ENCODE measurements at regions not wholly inside any gene's neighbourhood (a gene's known extent, or its start where the extent isn't known, plus 50 kb on each side); places are given as distances from the start of the nearest gene placed in this dataset.

DNA sequence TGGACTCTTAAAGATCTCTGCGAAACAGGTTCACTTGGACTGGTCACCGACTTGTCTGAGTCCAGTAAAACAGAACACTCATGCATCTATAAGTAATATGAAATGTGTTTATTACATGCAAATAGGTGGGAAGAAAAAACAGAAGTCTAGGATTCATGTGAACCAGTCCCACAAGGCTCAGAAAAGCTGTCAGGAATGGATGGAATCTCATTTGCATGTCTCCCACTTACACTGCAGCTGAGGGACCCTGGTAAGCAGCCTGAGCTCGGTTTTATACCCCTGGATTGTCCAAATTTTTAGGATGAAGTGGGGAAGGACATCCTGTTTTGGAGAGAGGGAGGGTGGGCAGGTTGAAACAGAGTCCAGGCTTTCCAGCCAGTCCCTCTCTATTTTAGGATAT lies 1545.1 kb upstream of the PCDH20 start:
- DNase-seq: no peak

DNA sequence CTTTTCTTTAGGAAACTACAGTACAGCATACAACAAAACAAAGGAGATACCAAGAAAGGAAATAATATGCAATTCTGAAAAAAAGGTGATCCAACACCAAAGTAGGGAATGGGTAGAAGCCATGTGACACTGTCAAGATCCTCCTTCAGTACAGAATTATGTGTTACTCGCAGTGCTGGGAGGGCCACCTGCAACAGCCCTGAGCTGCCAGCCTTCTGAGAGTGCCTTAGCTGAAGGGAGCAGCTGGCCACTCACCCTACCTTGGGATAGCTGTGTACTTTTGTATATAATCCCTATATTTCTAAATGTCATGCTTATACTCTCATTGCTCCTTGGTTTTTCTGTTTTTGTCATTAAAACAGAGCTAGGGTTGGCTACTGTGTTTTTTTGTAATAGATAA lies 1518.2 kb upstream of the PCDH20 start:
- DNase-seq: no peak

- no peak for DNase-seq
These were observed 1516.7 kb upstream of the PCDH20 start for GRCh38 chr13:62932256-62932883.

DNA sequence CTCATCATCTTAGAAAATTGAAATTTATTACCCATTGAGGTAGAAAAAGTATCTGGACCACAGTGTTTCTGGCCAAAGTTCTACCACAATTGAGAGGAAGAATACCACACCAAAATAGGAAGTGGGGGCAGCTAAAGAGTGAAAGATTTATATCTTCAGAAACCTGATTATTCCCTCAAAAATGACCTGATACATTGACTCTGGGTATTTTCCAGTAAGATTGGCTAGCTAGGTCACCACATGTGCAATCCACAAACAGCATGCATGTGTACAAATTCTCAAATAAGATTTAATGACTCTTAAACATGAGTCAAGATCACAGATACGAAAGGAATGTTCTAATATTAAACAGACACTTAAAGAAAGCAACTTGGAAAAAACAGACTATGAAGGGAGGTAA lies 1516.2 kb upstream of the PCDH20 start:
- DNase-seq: no peak

DNA sequence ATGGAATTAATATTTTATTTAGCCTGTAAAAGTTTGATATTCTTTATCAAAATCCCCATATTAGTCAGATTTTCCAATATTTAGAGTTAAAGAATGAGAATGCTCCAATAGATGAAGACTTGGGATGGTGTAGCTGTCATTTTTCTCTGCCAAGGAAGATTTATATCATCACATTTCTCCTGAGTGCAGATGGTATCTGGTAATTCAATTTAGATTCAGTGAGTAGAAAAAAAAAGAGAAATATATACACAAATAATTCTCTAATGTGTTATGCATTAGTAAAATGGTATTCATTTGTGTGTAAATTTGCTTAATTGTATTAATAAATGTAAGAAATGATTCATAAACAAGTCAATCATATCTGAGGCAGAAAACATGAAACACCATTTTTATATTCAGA lies 1508.7 kb upstream of the PCDH20 start:
- no peak for DNase-seq

DNA sequence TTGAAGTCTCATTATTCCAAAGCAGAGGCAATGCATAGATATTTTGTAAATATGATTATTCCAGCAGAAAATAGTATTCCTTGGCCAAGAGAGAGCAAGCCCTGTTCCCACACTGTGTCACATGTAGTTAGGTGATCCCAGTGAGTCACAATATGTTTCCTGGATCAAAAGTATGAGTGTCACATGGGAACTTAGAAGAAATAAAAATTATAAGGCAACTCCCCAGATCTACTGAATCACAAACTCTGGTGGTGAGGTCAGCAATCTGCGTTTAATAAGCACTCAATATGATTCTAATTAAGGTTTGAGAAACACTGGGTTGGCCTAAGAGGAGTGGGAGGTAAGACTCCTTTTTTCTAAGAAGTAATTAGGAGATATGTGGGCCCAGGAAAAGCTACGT lies 1504.5 kb upstream of the PCDH20 start:
- DNase-seq: no peak

DNA sequence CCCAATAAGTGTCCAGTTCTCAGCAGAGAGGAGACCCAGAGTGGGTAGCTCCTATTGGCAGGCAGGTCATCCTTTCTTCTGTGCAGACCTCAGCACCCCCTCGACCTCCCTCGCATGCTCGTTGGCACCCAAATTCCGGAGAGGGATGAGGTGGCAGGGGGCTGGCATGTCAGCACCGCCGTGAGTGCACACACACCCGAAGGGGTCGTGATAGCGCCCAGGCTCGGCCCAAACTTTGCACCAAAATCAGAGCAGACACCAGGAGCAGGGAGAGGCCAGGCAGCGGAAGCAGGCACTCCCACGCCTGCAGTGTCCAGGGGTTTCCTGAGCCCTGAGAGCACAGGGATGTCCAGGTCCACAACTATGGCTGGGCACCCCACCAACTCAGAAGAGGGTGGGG lies 1503.8 kb upstream of the PCDH20 start:
- no peak for DNase-seq

- no peak for DNase-seq
These were observed 1495.0 kb upstream of the PCDH20 start for GRCh38 chr13:62910541-62911060.

GRCh38 chr13:62908321-62908720 lies 1492.7 kb upstream of the PCDH20 start:
- DNase-seq: no peak

DNA sequence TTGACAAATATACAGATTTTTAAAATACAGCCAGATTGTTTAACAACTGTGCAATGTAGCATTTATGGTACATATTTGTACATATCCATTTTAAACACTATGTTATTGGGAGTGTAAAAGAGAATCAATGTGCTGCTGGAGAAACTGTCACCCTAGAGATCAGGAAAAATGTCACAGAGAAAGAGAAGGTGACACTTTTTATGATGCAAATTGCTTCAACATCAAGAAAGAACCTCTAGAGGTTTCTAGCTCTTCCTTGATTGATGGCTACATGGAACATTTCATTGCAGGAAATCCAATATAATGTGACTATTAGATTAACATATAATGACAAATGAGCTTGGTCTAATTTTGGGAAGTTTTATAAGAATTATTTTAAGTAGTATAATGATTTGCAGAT lies 1491.2 kb upstream of the PCDH20 start:
- DNase-seq: no peak

DNA sequence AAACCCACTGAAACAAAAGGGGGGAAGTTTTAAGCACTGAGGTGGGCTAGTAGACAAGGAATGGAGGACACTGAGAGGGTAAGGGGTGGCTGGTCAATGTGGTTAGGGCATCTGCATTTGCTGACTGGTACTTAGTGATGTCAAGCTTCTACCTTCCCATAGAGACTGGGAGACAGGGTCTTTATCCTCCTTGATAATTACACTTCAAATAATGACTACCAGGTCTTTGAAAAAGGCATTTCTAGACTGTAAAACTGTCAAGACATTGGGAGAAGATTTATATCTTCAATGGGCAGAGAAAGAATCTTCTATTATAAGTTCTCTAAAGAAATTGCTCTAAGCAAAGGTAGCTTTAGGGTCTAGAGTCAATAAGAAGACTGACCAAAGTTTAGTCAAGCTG lies 1490.8 kb upstream of the PCDH20 start:
- no peak for DNase-seq

GRCh38 chr13:62887046-62887445 lies 1471.4 kb upstream of the PCDH20 start:
- DNase-seq: no peak

DNA sequence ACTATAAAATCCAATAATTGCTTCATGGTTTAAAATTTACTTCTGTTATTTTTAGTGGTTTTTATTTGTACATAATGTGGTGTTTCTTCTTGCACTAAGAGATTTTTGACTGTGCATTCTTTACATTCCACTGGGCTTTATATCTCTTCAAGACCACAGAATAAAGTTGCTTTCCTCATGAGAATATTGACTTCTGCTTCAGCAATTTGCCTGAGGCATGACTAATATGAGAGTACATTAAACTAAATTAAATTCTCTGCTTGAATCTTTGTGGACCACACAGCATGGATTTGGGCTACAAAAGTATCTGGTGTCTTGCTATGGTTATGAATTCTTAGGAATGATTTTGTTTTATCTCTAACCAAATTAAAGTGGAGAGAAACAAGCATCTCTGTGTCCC lies 1463.4 kb upstream of the PCDH20 start:
- DNase-seq: no peak

GRCh38 chr13:62875118-62875640 lies 1459.5 kb upstream of the PCDH20 start:
- no peak for DNase-seq

- DNase-seq: no peak
These were observed 1434.7 kb upstream of the PCDH20 start for GRCh38 chr13:62850331-62850730.

DNA sequence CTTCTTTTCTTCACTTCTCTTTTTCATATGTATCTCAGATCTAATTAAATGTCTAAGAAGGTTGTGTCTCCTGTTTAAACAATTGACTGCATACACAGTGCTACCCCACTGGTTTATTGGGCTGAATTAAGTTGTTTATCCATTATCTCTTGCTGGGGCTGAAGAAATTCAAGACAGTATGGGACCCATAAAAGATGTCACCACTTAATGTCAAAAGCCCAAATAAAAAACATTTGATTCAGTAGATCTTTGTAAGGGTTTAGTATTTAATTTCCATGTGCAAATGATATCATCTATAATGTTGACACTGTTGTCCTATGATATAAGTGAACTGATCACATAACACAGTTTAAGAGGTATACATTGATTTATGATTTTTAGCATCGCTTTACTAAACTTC lies 1431.9 kb upstream of the PCDH20 start:
- DNase-seq: no peak

DNA sequence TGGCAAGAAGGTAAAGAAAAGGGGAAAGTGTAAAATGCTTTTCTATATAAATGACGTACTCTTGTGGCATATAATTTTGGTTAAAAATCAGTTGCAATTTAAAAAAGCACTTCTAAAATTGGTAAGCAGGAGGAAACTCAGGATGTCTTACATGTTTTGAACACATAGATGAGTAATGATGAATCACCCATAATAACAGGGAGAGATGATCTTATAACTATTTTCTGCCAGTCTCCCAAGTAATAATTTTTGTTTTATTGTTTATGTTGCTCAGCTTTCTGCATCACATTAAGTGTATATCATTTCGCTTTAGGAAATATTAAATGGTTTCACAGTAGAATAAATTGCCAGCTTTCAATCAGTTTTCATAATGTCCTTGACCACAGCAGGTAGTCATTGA lies 1430.7 kb upstream of the PCDH20 start:
- DNase-seq: no peak

DNA sequence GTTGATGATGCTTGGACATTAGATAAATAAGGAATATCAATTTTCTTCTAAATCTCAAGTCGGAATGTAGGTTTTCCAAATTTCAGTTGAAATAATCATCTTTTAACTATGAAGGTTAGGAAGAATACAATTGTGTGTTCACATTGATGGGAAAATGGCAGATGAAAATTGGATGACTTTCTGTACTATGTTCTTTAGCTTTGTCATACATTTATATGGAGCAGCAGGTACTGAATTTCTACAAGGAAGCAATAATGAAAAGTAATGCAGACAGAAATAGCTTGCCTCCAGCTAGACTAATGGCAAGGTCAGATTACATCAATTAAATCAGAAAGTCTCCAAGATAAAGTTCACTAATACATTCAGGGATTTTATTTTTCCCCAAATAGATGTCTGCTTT lies 1423.7 kb upstream of the PCDH20 start:
- DNase-seq: no peak

GRCh38 chr13:62838929-62839328 lies 1423.3 kb upstream of the PCDH20 start:
- DNase-seq: no peak

GRCh38 chr13:62837895-62838294 lies 1422.2 kb upstream of the PCDH20 start:
- DNase-seq: no peak

DNA sequence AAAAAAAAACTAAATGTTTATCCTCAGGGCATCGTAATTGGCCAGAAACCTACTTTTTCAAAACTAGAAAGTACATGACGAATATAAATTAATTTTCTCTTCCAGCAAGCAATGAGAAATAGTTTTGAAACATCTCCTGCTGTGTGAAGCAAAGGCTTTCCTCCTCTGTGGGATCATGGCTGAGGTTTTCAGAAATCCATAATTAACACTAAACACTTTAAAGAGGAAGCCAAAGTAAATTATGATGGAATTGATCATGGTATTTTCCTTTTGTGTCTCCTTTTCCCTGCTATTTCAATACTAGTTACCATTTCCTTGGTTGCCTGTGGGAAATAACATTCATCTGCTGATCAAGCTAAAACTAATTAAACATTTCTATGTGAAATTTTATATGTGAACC lies 1413.8 kb upstream of the PCDH20 start:
- no peak for DNase-seq

GRCh38 chr13:62799931-62800436 lies 1384.3 kb upstream of the PCDH20 start:
- DNase-seq: no peak

DNA sequence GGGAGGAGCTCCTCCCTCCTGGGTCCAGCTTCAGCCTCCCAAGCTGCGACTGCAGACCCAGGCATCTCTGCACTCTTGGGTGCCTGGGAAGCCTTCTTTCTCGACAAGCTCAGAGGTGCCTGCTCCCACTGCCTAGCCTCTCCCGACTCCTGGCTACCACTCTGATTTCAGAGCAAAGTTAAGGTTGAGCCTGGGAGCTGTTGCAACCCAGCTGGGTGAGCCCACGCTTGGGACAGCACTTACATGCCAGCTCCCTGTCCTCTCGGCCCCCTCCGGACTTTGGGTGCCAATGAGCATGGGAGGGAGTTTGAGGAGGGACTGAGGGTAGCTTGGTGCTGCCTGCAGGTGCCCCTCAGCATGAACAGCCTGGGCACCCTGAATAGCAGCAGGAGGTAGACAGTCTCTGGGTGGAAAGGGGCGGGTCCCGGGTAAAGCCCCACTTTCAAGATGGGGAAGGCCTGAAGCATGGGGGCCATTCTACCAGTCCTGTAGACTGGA lies 1383.4 kb upstream of the PCDH20 start:
- no peak for DNase-seq

GRCh38 chr13:62793850-62794249 lies 1378.2 kb upstream of the PCDH20 start:
- DNase-seq: no peak

GRCh38 chr13:62781866-62782265 lies 1366.2 kb upstream of the PCDH20 start:
- DNase-seq: no peak
